ENCODE measurements at regions not wholly inside any gene's neighbourhood (a gene's known extent, or its start where the extent isn't known, plus 50 kb on each side); places are given as distances from the start of the nearest gene placed in this dataset.
A peak's percentile ranks its signal among the peaks of the same experiment; 100 is the strongest.

DNA sequence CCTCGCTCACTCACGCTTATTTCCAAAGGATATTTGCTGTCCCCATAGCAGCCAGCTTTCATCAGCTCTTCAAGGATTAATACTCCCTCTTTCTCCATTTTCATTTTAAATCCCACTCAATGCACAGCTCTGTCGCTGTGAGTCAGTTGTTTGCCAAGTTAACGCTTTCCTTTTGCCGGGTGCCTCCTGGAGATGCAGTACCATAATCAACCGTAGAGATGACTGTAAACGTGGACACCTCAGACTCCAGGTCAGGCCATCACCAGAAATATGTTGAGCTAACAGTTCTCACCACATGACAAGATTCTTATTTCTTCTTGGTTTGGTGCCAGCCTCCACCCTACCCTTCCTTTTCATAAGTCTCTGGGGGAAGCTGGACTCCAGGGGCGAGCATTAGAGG, 66.6 kb upstream of the TAB2 start:
- Histone ChIP-seq H3K36me3 (ENCODE audit: control insufficient read depth in 1 of 2, insufficient read depth in 2 of 2, low read depth in 1 of 2, low read length in 2 of 2) (no peaks in the 10 kb centered on the region), H2BK12ac (ENCODE audit: low read length in 2 of 2) (no peak overlapping the region), H3K9me3 (ENCODE audit: control insufficient read depth, low read length) (no peaks in the 10 kb centered on the region), H3K4me3 (ENCODE audit: insufficient read depth in 1 of 2, low read depth in 1 of 2, low read length in 2 of 2) (no peak overlapping the region), H3K14ac (ENCODE audit: low read length in 2 of 2) (no peak overlapping the region), H4K8ac (ENCODE audit: low read length) (no peak overlapping the region), H2AFZ (ENCODE audit: low read depth, low read length) (no peak overlapping the region), H2BK5ac (ENCODE audit: low read depth, low read length, poor library complexity, severe bottlenecking) (no peak overlapping the region), H3K4me1 (ENCODE audit: control insufficient read depth, insufficient read depth, low read depth, low read length) (no peaks in the 10 kb centered on the region), H2BK120ac (ENCODE audit: low read depth, low read length) (no peak overlapping the region), H3K4ac (ENCODE audit: low read depth in 1 of 2, low read length in 2 of 2) (no peak overlapping the region), H3K23ac (ENCODE audit: low read length in 2 of 2) (no peak overlapping the region), H3K27me3 (ENCODE audit: control insufficient read depth in 1 of 2, insufficient read depth in 1 of 2, low read length in 2 of 2) (peaks cover 0 to 7% of the 10 kb centered on the region in 2 experiments), H2AK5ac (ENCODE audit: low read length, severe bottlenecking) (no peak overlapping the region), H3K79me1 (replicated peaks; ENCODE audit: low read length, poor library complexity, severe bottlenecking) (no peaks in the 10 kb centered on the region), H4K91ac (ENCODE audit: low read length) (no peak overlapping the region), H3K4me2 (ENCODE audit: low read length, poor library complexity, severe bottlenecking) (no peak overlapping the region), H3K9ac (ENCODE audit: low read length) (no peak overlapping the region), H2BK15ac (ENCODE audit: low read depth, poor library complexity, severe bottlenecking) (no peak overlapping the region), H3K18ac (ENCODE audit: low read depth in 1 of 2, low read length in 2 of 2) (no peak overlapping the region), H3K27ac (ENCODE audit: low read length, poor library complexity, severe bottlenecking) (no peak overlapping the region)
- no peak for DNase-seq
- WGBS = 93% methylated on average over 7 of the region's 8 CpGs

DNA sequence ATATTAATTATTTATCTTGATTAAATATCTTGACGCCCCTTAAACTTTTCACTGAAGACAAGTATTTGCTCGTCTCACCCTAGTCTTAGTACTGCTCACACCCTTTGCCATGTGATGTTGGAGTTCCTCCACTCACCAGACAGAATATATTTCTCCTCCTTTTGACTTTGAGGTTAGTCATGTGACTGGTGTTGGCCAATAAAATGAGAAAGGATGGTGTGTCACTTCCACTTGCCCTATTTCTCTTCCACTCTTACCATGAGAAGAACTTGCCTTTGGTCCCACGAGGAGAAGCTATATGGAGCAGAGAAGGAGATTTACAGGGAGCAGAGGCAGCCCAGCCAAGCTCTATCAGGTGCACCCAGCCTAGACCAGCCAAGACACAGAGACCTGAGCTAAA, 64.9 kb upstream of the TAB2 start:
- Histone ChIP-seq H3K23ac (ENCODE audit: low read length in 2 of 2) (no peak overlapping the region), H3K27ac (ENCODE audit: low read length, poor library complexity, severe bottlenecking) (no peak overlapping the region), H3K14ac (ENCODE audit: low read length in 2 of 2) (no peak overlapping the region), H3K18ac (ENCODE audit: low read depth in 1 of 2, low read length in 2 of 2) (no peak overlapping the region), H3K79me1 (replicated peaks; ENCODE audit: low read length, poor library complexity, severe bottlenecking) (no peaks in the 10 kb centered on the region), H3K27me3 (ENCODE audit: control insufficient read depth in 1 of 2, insufficient read depth in 1 of 2, low read length in 2 of 2) (peaks cover 0 to 7% of the 10 kb centered on the region in 2 experiments), H4K91ac (ENCODE audit: low read length) (no peak overlapping the region), H2BK5ac (ENCODE audit: low read depth, low read length, poor library complexity, severe bottlenecking) (no peak overlapping the region), H3K4me2 (ENCODE audit: low read length, poor library complexity, severe bottlenecking) (no peak overlapping the region), H2AFZ (ENCODE audit: low read depth, low read length) (no peak overlapping the region), H3K36me3 (ENCODE audit: control insufficient read depth in 1 of 2, insufficient read depth in 2 of 2, low read depth in 1 of 2, low read length in 2 of 2) (no peaks in the 10 kb centered on the region), H3K4me3 (ENCODE audit: insufficient read depth in 1 of 2, low read depth in 1 of 2, low read length in 2 of 2) (no peak overlapping the region), H2BK120ac (ENCODE audit: low read depth, low read length) (no peak overlapping the region), H3K4ac (ENCODE audit: low read depth in 1 of 2, low read length in 2 of 2) (no peak overlapping the region), H3K9ac (ENCODE audit: low read length) (no peak overlapping the region), H2BK12ac (ENCODE audit: low read length in 2 of 2) (no peak overlapping the region), H3K9me3 (ENCODE audit: control insufficient read depth, low read length) (no peaks in the 10 kb centered on the region), H2AK5ac (ENCODE audit: low read length, severe bottlenecking) (no peak overlapping the region), H3K4me1 (ENCODE audit: control insufficient read depth, insufficient read depth, low read depth, low read length) (no peaks in the 10 kb centered on the region), H2BK15ac (ENCODE audit: low read depth, poor library complexity, severe bottlenecking) (no peak overlapping the region), H4K8ac (ENCODE audit: low read length) (no peak overlapping the region)
- DNase-seq = no peak
- WGBS = 60% methylated on average over 2 of the region's 3 CpGs

DNA sequence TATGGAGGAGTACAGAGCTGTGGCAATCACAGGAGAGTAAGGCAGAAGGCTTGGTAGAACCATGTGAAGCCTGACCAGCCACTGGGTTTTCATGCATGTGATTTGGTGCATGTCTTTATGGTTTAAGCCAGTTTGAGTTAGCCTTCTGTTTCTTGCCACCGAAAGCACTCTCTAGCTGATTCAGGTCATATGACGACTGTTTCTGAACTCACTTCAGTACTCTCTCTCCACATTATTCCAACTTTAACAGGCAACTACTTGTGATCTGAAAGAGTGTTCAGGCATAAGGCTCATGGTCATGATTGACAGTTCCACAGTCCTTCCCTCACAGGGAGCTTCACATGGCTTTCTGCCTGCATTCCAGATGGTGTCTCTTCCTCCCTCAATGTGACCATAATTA, 63.3 kb upstream of the TAB2 start:
- Histone ChIP-seq H3K9me3 (ENCODE audit: control insufficient read depth, low read length) (no peaks in the 10 kb centered on the region), H3K4me3 (ENCODE audit: insufficient read depth in 1 of 2, low read depth in 1 of 2, low read length in 2 of 2) (no peak overlapping the region), H3K27me3 (ENCODE audit: control insufficient read depth in 1 of 2, insufficient read depth in 1 of 2, low read length in 2 of 2) (peaks cover 0 to 3% of the 10 kb centered on the region in 2 experiments), H3K18ac (ENCODE audit: low read depth in 1 of 2, low read length in 2 of 2) (no peak overlapping the region), H3K4me1 (ENCODE audit: control insufficient read depth, insufficient read depth, low read depth, low read length) (no peaks in the 10 kb centered on the region), H3K4me2 (ENCODE audit: low read length, poor library complexity, severe bottlenecking) (no peak overlapping the region), H4K8ac (ENCODE audit: low read length) (peak overlapping the region; percentile 7), H3K79me1 (replicated peaks; ENCODE audit: low read length, poor library complexity, severe bottlenecking) (no peaks in the 10 kb centered on the region), H2AK5ac (ENCODE audit: low read length, severe bottlenecking) (no peak overlapping the region), H2BK120ac (ENCODE audit: low read depth, low read length) (no peak overlapping the region), H3K9ac (ENCODE audit: low read length) (no peak overlapping the region), H3K4ac (ENCODE audit: low read depth in 1 of 2, low read length in 2 of 2) (no peak overlapping the region), H3K27ac (ENCODE audit: low read length, poor library complexity, severe bottlenecking) (no peak overlapping the region), H4K91ac (ENCODE audit: low read length) (no peak overlapping the region), H2AFZ (ENCODE audit: low read depth, low read length) (no peak overlapping the region), H3K36me3 (ENCODE audit: control insufficient read depth in 1 of 2, insufficient read depth in 2 of 2, low read depth in 1 of 2, low read length in 2 of 2) (no peaks in the 10 kb centered on the region), H3K14ac (ENCODE audit: low read length in 2 of 2) (no peak overlapping the region), H2BK15ac (ENCODE audit: low read depth, poor library complexity, severe bottlenecking) (no peak overlapping the region), H2BK12ac (ENCODE audit: low read length in 2 of 2) (no peak overlapping the region), H3K23ac (ENCODE audit: low read length in 2 of 2) (no peak overlapping the region), H2BK5ac (ENCODE audit: low read depth, low read length, poor library complexity, severe bottlenecking) (no peak overlapping the region)
- no peak for DNase-seq
- WGBS = 98% methylated on average over 2 of the region's 2 CpGs

DNA sequence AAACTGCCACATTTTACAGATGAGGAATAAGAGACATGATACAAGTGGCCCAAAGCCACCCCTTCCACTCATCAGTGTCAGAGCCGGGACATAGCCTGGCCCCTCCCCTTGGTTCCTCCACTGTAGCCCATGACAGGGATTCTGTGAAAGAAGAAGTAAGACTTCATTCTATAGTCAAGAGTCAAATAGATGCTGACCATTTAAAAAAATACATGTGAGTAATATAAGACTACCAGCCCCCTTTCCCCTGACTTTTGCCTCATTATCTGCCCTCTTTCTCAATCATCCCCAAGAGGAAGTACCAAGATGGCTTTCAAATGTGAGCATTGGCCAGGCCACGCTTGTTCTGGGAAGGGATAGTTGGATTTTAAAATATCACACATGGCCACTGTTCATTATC, 57.8 kb upstream of the TAB2 start:
- DNase-seq = no peak
- Histone ChIP-seq H4K8ac (ENCODE audit: low read length) (no peak overlapping the region), H2BK12ac (ENCODE audit: low read length in 2 of 2) (no peak overlapping the region)

More for the DNA sequence above, 57.8 kb upstream of the TAB2 start:
- Histone ChIP-seq H2BK120ac (ENCODE audit: low read depth, low read length) (no peak overlapping the region), H3K36me3 (ENCODE audit: control insufficient read depth in 1 of 2, insufficient read depth in 2 of 2, low read depth in 1 of 2, low read length in 2 of 2) (no peaks in the 10 kb centered on the region), H3K14ac (ENCODE audit: low read length in 2 of 2) (no peak overlapping the region), H3K9me3 (ENCODE audit: control insufficient read depth, low read length) (no peaks in the 10 kb centered on the region), H2BK15ac (ENCODE audit: low read depth, poor library complexity, severe bottlenecking) (no peak overlapping the region), H3K27me3 (ENCODE audit: control insufficient read depth in 1 of 2, insufficient read depth in 1 of 2, low read length in 2 of 2) (peaks cover 0 to 8% of the 10 kb centered on the region in 2 experiments), H3K9ac (ENCODE audit: low read length) (no peak overlapping the region), H3K4me3 (ENCODE audit: insufficient read depth in 1 of 2, low read depth in 1 of 2, low read length in 2 of 2) (no peak overlapping the region), H2AFZ (ENCODE audit: low read depth, low read length) (no peak overlapping the region), H3K27ac (ENCODE audit: low read length, poor library complexity, severe bottlenecking) (no peak overlapping the region), H3K18ac (ENCODE audit: low read depth in 1 of 2, low read length in 2 of 2) (no peak overlapping the region), H2AK5ac (ENCODE audit: low read length, severe bottlenecking) (no peak overlapping the region), H3K4ac (ENCODE audit: low read depth in 1 of 2, low read length in 2 of 2) (no peak overlapping the region), H3K23ac (ENCODE audit: low read length in 2 of 2) (no peak overlapping the region), H4K91ac (ENCODE audit: low read length) (no peak overlapping the region), H3K4me1 (ENCODE audit: control insufficient read depth, insufficient read depth, low read depth, low read length) (no peaks in the 10 kb centered on the region), H2BK5ac (ENCODE audit: low read depth, low read length, poor library complexity, severe bottlenecking) (no peak overlapping the region), H3K4me2 (ENCODE audit: low read length, poor library complexity, severe bottlenecking) (no peak overlapping the region), H3K79me1 (replicated peaks; ENCODE audit: low read length, poor library complexity, severe bottlenecking) (no peaks in the 10 kb centered on the region)
- WGBS = 100% methylated on average over 1 of the region's 2 CpGs

Measured in mesenchymal stem cell (in vitro differentiated cells and primary cell).